ENCODE measurements at regions not wholly inside any gene's neighbourhood (a gene's known extent, or its start where the extent isn't known, plus 50 kb on each side); places are given as distances from the start of the nearest gene placed in this dataset.

- Histone ChIP-seq H3K4me3 (ENCODE audit: low read depth, low read length) (no peak overlapping the region), H3K4me2 (ENCODE audit: low read length) (no peak overlapping the region), H3K36me3 (ENCODE audit: control insufficient read depth, insufficient read depth, low read length) (no peaks in the 10 kb centered on the region), H3K79me2 (no peaks in the 10 kb centered on the region), H3K4me1 (no peaks in the 10 kb centered on the region), H3K27ac (no peak overlapping the region), H3K9ac (no peak overlapping the region), H3K27me3 (ENCODE audit: control insufficient read depth, insufficient read depth, low read length) (no peaks in the 10 kb centered on the region), H2AFZ (no peak overlapping the region), H3K9me3 (ENCODE audit: control insufficient read depth, low read length) (no peaks in the 10 kb centered on the region)
- TF ChIP-seq CTCF (IDR thresholded peaks at IDR 0.05), result no peak
Measured at GRCh38 chr13:63198071-63198470, 1782.4 kb upstream of the PCDH20 start.

DNA sequence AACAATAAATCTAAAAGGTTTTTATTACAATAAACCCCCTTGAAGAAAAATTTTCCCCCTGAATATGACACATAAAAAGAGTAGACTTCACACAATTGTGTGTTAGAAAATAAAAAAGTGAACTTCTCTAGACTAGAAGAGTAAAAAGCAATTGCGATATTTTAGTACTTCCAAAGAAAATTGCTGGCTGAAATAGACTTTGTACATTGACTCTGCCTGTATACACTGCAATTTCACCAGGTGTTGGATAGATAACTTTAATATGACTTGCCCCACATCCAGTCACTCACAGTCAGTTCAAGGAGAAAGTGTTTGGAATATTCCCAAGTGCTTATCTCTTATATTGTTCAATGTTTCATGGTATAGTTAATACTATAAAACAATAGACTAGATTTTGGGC lies 1780.1 kb upstream of the PCDH20 start:
- no peak overlapping the region for H3K27ac ChIP-seq
- H3K27me3 ChIP-seq (ENCODE audit: control insufficient read depth, insufficient read depth, low read length), result no peaks in the 10 kb centered on the region
- H3K4me2 ChIP-seq (ENCODE audit: low read length), result no peak overlapping the region

DNA sequence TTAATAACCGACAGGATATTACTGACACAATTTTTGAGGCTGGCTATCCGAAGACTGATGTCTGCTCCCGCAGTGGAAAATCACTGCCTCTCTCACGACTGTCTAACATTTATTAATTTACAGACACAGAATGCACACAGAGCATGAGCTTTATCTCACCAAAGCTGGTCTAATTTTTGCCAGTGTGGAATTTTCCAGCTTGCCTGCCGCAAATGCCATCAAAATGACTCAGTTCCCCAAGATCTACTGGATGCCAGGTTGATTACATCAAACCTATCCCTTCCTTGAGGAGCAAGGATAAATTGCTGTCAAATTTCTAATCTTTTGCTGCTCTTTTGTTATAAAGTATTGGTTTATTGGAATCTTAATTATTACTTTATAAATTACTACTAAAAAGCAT lies 1775.1 kb upstream of the PCDH20 start:
- H3K4me1 ChIP-seq, result no peaks in the 10 kb centered on the region
- H3K9ac ChIP-seq, result no peak overlapping the region
- no peak overlapping the region for H3K27ac ChIP-seq
- H3K4me2 ChIP-seq (ENCODE audit: low read length), result no peak overlapping the region
- no peak overlapping the region for H3K4me3 ChIP-seq (ENCODE audit: low read depth, low read length)
- no peaks in the 10 kb centered on the region for H3K36me3 ChIP-seq (ENCODE audit: control insufficient read depth, insufficient read depth, low read length)
- no peaks in the 10 kb centered on the region for H3K79me2 ChIP-seq
- no peaks in the 10 kb centered on the region for H3K27me3 ChIP-seq (ENCODE audit: control insufficient read depth, insufficient read depth, low read length)
- TF ChIP-seq CTCF (IDR thresholded peaks at IDR 0.05), result no peak
- no peaks in the 10 kb centered on the region for H3K9me3 ChIP-seq (ENCODE audit: control insufficient read depth, low read length)
- no peak overlapping the region for H2AFZ ChIP-seq

More for the DNA sequence above, 1780.1 kb upstream of the PCDH20 start:
- Histone ChIP-seq H2AFZ (no peak overlapping the region), H3K79me2 (no peaks in the 10 kb centered on the region), H3K4me1 (no peaks in the 10 kb centered on the region), H3K9ac (no peak overlapping the region), H3K9me3 (ENCODE audit: control insufficient read depth, low read length) (no peaks in the 10 kb centered on the region), H3K4me3 (ENCODE audit: low read depth, low read length) (no peak overlapping the region), H3K36me3 (ENCODE audit: control insufficient read depth, insufficient read depth, low read length) (no peaks in the 10 kb centered on the region)
- no peak for TF ChIP-seq CTCF (IDR thresholded peaks at IDR 0.05)

GRCh38 chr13:63190219-63190618 lies 1774.6 kb upstream of the PCDH20 start:
- Histone ChIP-seq H3K27ac (no peak overlapping the region), H3K9ac (no peak overlapping the region), H3K27me3 (ENCODE audit: control insufficient read depth, insufficient read depth, low read length) (no peaks in the 10 kb centered on the region), H3K4me2 (ENCODE audit: low read length) (no peak overlapping the region), H3K4me1 (no peaks in the 10 kb centered on the region), H3K79me2 (no peaks in the 10 kb centered on the region), H2AFZ (no peak overlapping the region), H3K36me3 (ENCODE audit: control insufficient read depth, insufficient read depth, low read length) (no peaks in the 10 kb centered on the region), H3K4me3 (ENCODE audit: low read depth, low read length) (no peak overlapping the region), H3K9me3 (ENCODE audit: control insufficient read depth, low read length) (no peaks in the 10 kb centered on the region)
- no peak for TF ChIP-seq CTCF (IDR thresholded peaks at IDR 0.05)

GRCh38 chr13:63189712-63190111 lies 1774.1 kb upstream of the PCDH20 start:
- Histone ChIP-seq H3K4me1 (no peaks in the 10 kb centered on the region), H3K27me3 (ENCODE audit: control insufficient read depth, insufficient read depth, low read length) (no peaks in the 10 kb centered on the region), H3K79me2 (no peaks in the 10 kb centered on the region), H3K4me3 (ENCODE audit: low read depth, low read length) (no peak overlapping the region), H3K27ac (no peak overlapping the region), H3K4me2 (ENCODE audit: low read length) (no peak overlapping the region), H3K36me3 (ENCODE audit: control insufficient read depth, insufficient read depth, low read length) (no peaks in the 10 kb centered on the region), H3K9ac (no peak overlapping the region), H2AFZ (no peak overlapping the region), H3K9me3 (ENCODE audit: control insufficient read depth, low read length) (no peaks in the 10 kb centered on the region)
- TF ChIP-seq CTCF (IDR thresholded peaks at IDR 0.05), result no peak

Data from parathyroid adenoma (tissue), 2 donors.